H1 (cell line): ENCODE measurements at regions not wholly inside any gene's neighbourhood (a gene's known extent, or its start where the extent isn't known, plus 50 kb on each side); places are given as distances from the start of the nearest gene placed in this dataset.

ENCODE experiments used
- CTCF ChIA-PET: fragments of 300-600 bp; sonication (Branson Sonifier 250); formaldehyde crosslinking; loops from one replicate; lab custom pipeline; 2021; ENCODE audit not compliant: partially characterized antibody; lab: Charles Lee
- POLR2A ChIA-PET: fragments of 300-600 bp; sonication (Branson Sonifier 250); formaldehyde crosslinking; loops from one replicate; lab custom pipeline; 2021; ENCODE audit warnings: inconsistent platforms; ENCODE audit not compliant: partially characterized antibody; lab: Charles Lee
- DNase-seq, 2 experiments: peaks; one replicate each; pipeline versions ENCODE4 v3.0.0 to v3.0.0-alpha.2; 2010 to 2022; ENCODE audit warnings: low spot score in 2 of 2, low read depth in 1 of 2, mixed read lengths in 1 of 2
- FAIRE-seq: peaks from 2 replicates; lab custom pipeline; 2011; peaks lifted over from hg19 to GRCh38; lab: Jason Lieb, UNC
- H2AFZ ChIP-seq: 2 replicates; pipeline ENCODE4 v1.8.1; 2012; ENCODE audit warnings: low read length, inconsistent platforms
- H2AK5ac ChIP-seq: 2 replicates; pipeline ENCODE4 v1.6.1; 2013; ENCODE audit warnings: low read depth, low read length
- H2BK120ac ChIP-seq: replicated peaks from 2 replicates; pipeline ENCODE3; 2013; ENCODE audit warnings: low read depth, low read length, inconsistent platforms
- H2BK12ac ChIP-seq: 2 replicates; pipeline ENCODE4 v1.6.1; 2013; ENCODE audit warnings: low read depth, low read length
- H2BK15ac ChIP-seq: 2 replicates; pipeline ENCODE4 v1.6.1; 2013; ENCODE audit warnings: low read length
- H2BK20ac ChIP-seq: 2 replicates; pipeline ENCODE4 v1.6.1; 2013; ENCODE audit warnings: low read length
- H2BK5ac ChIP-seq: 2 replicates; pipeline ENCODE4 v1.6.1; 2013; ENCODE audit warnings: low read depth, low read length
- H3K14ac ChIP-seq: 2 replicates; pipeline ENCODE4 v1.6.1; 2013; ENCODE audit warnings: inconsistent platforms; ENCODE audit not compliant: insufficient read length
- H3K18ac ChIP-seq: 2 replicates; pipeline ENCODE4 v1.6.1; 2013; ENCODE audit warnings: low read length; ENCODE audit errors: extremely low read depth
- H3K23ac ChIP-seq: 2 replicates; pipeline ENCODE4 v1.6.1; 2013; ENCODE audit warnings: inconsistent platforms; ENCODE audit not compliant: insufficient read length
- H3K23me2 ChIP-seq: 2 replicates; pipeline ENCODE4 v1.6.1; 2013; ENCODE audit warnings: low read depth, low read length
- H3K27ac ChIP-seq: 2 replicates; pipeline ENCODE4 v1.6.1; 2011; ENCODE audit warnings: low read depth, low read length, inconsistent platforms
- H3K27me3 ChIP-seq, 4 experiments: replicated peaks in 1 of 4; 1 replicate in 1 of 4; 2 replicates in 3 of 4; pipeline versions ENCODE4 v1.6.1 to v1.8.1; 2011 to 2013; ENCODE audit warnings: low read length in 3 of 4, mild to moderate bottlenecking in 3 of 4, inconsistent platforms in 2 of 4, mixed read lengths in 2 of 4, moderate library complexity in 1 of 4; ENCODE audit not compliant: control insufficient read depth in 3 of 4, insufficient read depth in 3 of 4; ENCODE audit errors: extremely low read depth in 1 of 4
- H3K36me3 ChIP-seq, 4 experiments: 2 replicates each; pipeline versions ENCODE4 v1.6.1 to v1.8.1; 2011 to 2013; ENCODE audit warnings: mild to moderate bottlenecking in 4 of 4, low read length in 3 of 4, moderate library complexity in 2 of 4, control low read depth in 1 of 4, inconsistent platforms in 1 of 4; ENCODE audit not compliant: insufficient read depth in 4 of 4, control insufficient read depth in 2 of 4
- H3K4ac ChIP-seq: replicated peaks from 2 replicates; pipeline ENCODE3; 2013; ENCODE audit warnings: low read length, low read depth, mixed read lengths, inconsistent platforms; ENCODE audit not compliant: insufficient read length
- H3K4me1 ChIP-seq, 4 experiments: replicated peaks in 1 of 4; 1 replicate in 1 of 4; 2 replicates in 3 of 4; pipeline versions ENCODE4 v1.6.1 to v1.8.1; 2011 to 2013; ENCODE audit warnings: low read length in 3 of 4, inconsistent platforms in 2 of 4, mixed read lengths in 1 of 4; ENCODE audit not compliant: insufficient read depth in 4 of 4, control insufficient read depth in 3 of 4
- H3K4me2 ChIP-seq, 2 experiments: 2 replicates each; pipeline versions ENCODE4 v1.6.1 to v1.8.1; 2011 to 2013; ENCODE audit warnings: low read depth in 2 of 2, low read length in 2 of 2, control low read depth in 1 of 2, inconsistent platforms in 1 of 2, mild to moderate bottlenecking in 1 of 2; ENCODE audit not compliant: insufficient read depth in 1 of 2
- H3K4me3 ChIP-seq, 4 experiments: fragments of 200-600, 300-600 bp in 1 of 4; sonication (generic), shearing (Covaris generic), sonication (Bioruptor Twin) in 1 of 4; 2 replicates each; pipeline versions ENCODE4 v1.5.1 to v1.8.1; 2011 to 2016; ENCODE audit warnings: low read length in 4 of 4, low read depth in 3 of 4, control low read depth in 2 of 4, inconsistent platforms in 2 of 4, mild to moderate bottlenecking in 2 of 4, mixed read lengths in 1 of 4, moderate library complexity in 1 of 4; ENCODE audit not compliant: insufficient read depth in 2 of 4; ENCODE audit errors: extremely low read depth in 1 of 4
- H3K56ac ChIP-seq: replicated peaks from 2 replicates; pipeline ENCODE3; 2013; ENCODE audit warnings: low read depth, mild to moderate bottlenecking, mixed read lengths, low read length, inconsistent platforms; ENCODE audit not compliant: insufficient read length
- H3K79me1 ChIP-seq: 2 replicates; pipeline ENCODE4 v1.6.1; 2013; ENCODE audit warnings: low read depth, low read length, control low read depth
- H3K79me2 ChIP-seq, 2 experiments: 2 replicates each; pipeline versions ENCODE4 v1.6.1 to v1.8.1; 2012 to 2013; ENCODE audit warnings: low read length in 2 of 2, mild to moderate bottlenecking in 2 of 2, inconsistent platforms in 1 of 2; ENCODE audit not compliant: insufficient read depth in 2 of 2, control insufficient read depth in 1 of 2
- H3K9ac ChIP-seq, 4 experiments: replicated peaks in 1 of 4; 1 replicate in 1 of 4; 2 replicates in 3 of 4; pipeline versions ENCODE4 v1.6.1 to v1.8.1; 2011 to 2013; ENCODE audit warnings: low read depth in 3 of 4, low read length in 3 of 4, control low read depth in 2 of 4, mild to moderate bottlenecking in 2 of 4, moderate library complexity in 2 of 4, inconsistent platforms in 1 of 4; ENCODE audit errors: extremely low read depth in 1 of 4
- H3K9me3 ChIP-seq, 2 experiments: 2 replicates each; pipeline versions ENCODE4 v1.6.1 to v1.8.1; 2012 to 2013; ENCODE audit warnings: mild to moderate bottlenecking in 2 of 2, moderate library complexity in 2 of 2, control low read depth in 1 of 2, inconsistent platforms in 1 of 2, low read depth in 1 of 2, low read length in 1 of 2, mixed read lengths in 1 of 2; ENCODE audit not compliant: insufficient read depth in 2 of 2
- H4K20me1 ChIP-seq, 2 experiments: replicated peaks in 1 of 2; 2 replicates each; pipeline versions ENCODE3 to v1.8.1; 2011 to 2013; ENCODE audit warnings: inconsistent platforms in 2 of 2, low read length in 2 of 2, mild to moderate bottlenecking in 1 of 2; ENCODE audit not compliant: insufficient read depth in 2 of 2, control insufficient read depth in 1 of 2
- H4K5ac ChIP-seq: 2 replicates; pipeline ENCODE4 v1.6.1; 2013; ENCODE audit warnings: low read length, low read depth, mixed read lengths, inconsistent platforms; ENCODE audit not compliant: insufficient read length
- H4K8ac ChIP-seq: 2 replicates; pipeline ENCODE4 v1.8.0; 2013; ENCODE audit warnings: mild to moderate bottlenecking, moderate library complexity, low read length, inconsistent platforms; ENCODE audit not compliant: insufficient read depth; ENCODE audit errors: extremely low read depth
- H4K91ac ChIP-seq: replicated peaks from 2 replicates; pipeline ENCODE3; 2013; ENCODE audit warnings: low read length, mixed read lengths, inconsistent platforms; ENCODE audit not compliant: insufficient read length
- ASH2L ChIP-seq: fragments of 200-600, 300-600 bp; sonication (generic); IDR thresholded peaks from one replicate; pipeline ENCODE4 v1.7.1; 2017; ENCODE audit warnings: low read length
- BCL11A ChIP-seq, 2 experiments: IDR thresholded peaks; one replicate each; pipeline ENCODE4 v1.6.1; 2011; ENCODE audit warnings: low read depth in 2 of 2, low read length in 2 of 2, mild to moderate bottlenecking in 2 of 2
- CEBPB ChIP-seq: IDR thresholded peaks from 2 replicates; pipeline ENCODE4 v1.6.1; 2012; ENCODE audit warnings: low read depth, low read length
- E2F6 ChIP-seq: IDR thresholded peaks from 2 replicates; pipeline ENCODE4 v1.6.1; 2012; ENCODE audit warnings: inconsistent platforms
- EGR1 ChIP-seq: IDR thresholded peaks from 2 replicates; pipeline ENCODE4 v1.6.1; 2011; ENCODE audit warnings: low read depth, low read length, borderline replicate concordance
- EP300 ChIP-seq, 2 experiments: IDR thresholded peaks; 1 replicate in 1 of 2; 2 replicates in 1 of 2; pipeline ENCODE4 v1.6.1; 2011 to 2012; ENCODE audit warnings: low read depth in 2 of 2, low read length in 2 of 2, mild to moderate bottlenecking in 2 of 2, borderline replicate concordance in 1 of 2, inconsistent platforms in 1 of 2, moderate library complexity in 1 of 2
- KDM1A ChIP-seq: fragments of 200-600, 300-600 bp; sonication (generic); IDR thresholded peaks from 2 replicates; pipeline ENCODE4 v1.7.1; 2016; ENCODE audit warnings: mild to moderate bottlenecking, low read length, borderline replicate concordance
- KDM4A ChIP-seq: IDR thresholded peaks from one replicate; pipeline ENCODE4 v1.7.1; 2012; ENCODE audit warnings: low read depth, mild to moderate bottlenecking, moderate library complexity, low read length, inconsistent platforms; ENCODE audit not compliant: severe bottlenecking
- NRF1 ChIP-seq: IDR thresholded peaks from 2 replicates; pipeline ENCODE4 v1.6.1; 2011; ENCODE audit warnings: mild to moderate bottlenecking, low read depth, low read length, improper control_type of control experiment
- POLR2A ChIP-seq, 2 experiments: IDR thresholded peaks; 1 replicate in 1 of 2; 2 replicates in 1 of 2; pipeline ENCODE4 v1.6.1; 2011; ENCODE audit warnings: low read depth in 2 of 2, low read length in 2 of 2, mild to moderate bottlenecking in 2 of 2; ENCODE audit errors: control extremely low read depth in 1 of 2
- SAP30 ChIP-seq: fragments of 300-600 bp; sonication (generic); IDR thresholded peaks from 2 replicates; pipeline ENCODE4 v1.7.1; 2012; ENCODE audit warnings: low read length, moderate library complexity, mild to moderate bottlenecking, inconsistent platforms; ENCODE audit not compliant: insufficient read depth, insufficient replicate concordance
- SIRT6 ChIP-seq: IDR thresholded peaks from one replicate; pipeline ENCODE4 v1.7.1; 2012; ENCODE audit warnings: low read length, inconsistent platforms
- SIX5 ChIP-seq: IDR thresholded peaks from 2 replicates; pipeline ENCODE4 v1.6.1; 2011; ENCODE audit warnings: mild to moderate bottlenecking, low read depth, low read length
- ZNF274 ChIP-seq: IDR thresholded peaks from 2 replicates; pipeline ENCODE4 v1.7.0; 2012; ENCODE audit warnings: low read length, borderline replicate concordance; ENCODE audit errors: extremely low read depth
- WGBS, 2 experiments: shearing (Covaris generic) in 1 of 2; methylation state at CpG; one replicate each; pipeline versions ENCODE4 v1.1.6 to v1.1.7; 2013 to 2015; ENCODE audit warnings: low lambda C conversion rate in 2 of 2, mixed read lengths in 2 of 2, inconsistent platforms in 1 of 2, low coverage in 1 of 2, missing lambda C conversion rate in 1 of 2; ENCODE audit not compliant: insufficient replicate concordance in 2 of 2, insufficient coverage in 1 of 2, insufficient read length in 1 of 2; ENCODE audit errors: extremely low coverage in 1 of 2, missing lambda C conversion rate in 1 of 2; 5-methylcytosine and 5-hydroxymethylcytosine counted together
- TF ChIP-seq, protein P1 (sequence below): IDR thresholded peaks from 2 replicates; pipeline ENCODE4 v1.6.1; 2011; ENCODE audit warnings: low read depth, mild to moderate bottlenecking, low read length; ENCODE audit not compliant: insufficient read depth

DNA sequence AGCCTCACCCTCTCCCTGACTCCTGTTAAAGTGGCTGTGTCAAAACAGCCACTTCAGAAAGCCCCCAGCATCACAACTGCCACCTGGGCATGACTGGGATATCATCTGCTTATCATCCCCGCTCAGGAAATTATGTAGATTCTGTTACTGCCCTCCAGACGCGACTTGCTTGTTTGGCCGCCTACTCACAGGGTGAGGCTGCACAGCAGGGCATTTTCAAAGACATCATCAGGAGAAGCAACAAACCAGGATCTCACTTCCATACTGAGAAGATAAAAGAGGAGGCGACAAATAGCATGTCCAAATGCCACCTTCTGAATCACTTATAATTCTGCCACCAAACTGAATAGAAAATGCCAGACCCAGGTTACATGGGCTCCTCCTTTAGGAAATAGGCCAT lies 94.8 kb downstream of the MIS18A start:
- Histone ChIP-seq H3K27me3 (no peaks in the 10 kb centered on the region), H2BK12ac (no peak overlapping the region), H3K14ac (no peak overlapping the region), H4K8ac (no peak overlapping the region), H3K4me1 (0 out of 7 replicates have a peak, but pooled peaks cover 0 to 2% (median 0%) of the 10 kb centered on the region in 4 experiments), H2BK20ac (no peak overlapping the region), H3K56ac (no peak overlapping the region), H3K18ac (no peak overlapping the region), H2BK5ac (no peak overlapping the region), H3K9ac (no peak overlapping the region), H3K4me2 (no peak overlapping the region), H2BK120ac (no peak overlapping the region), H3K23ac (no peak overlapping the region), H4K20me1 (no peaks in the 10 kb centered on the region), H3K9me3 (no peaks in the 10 kb centered on the region), H2BK15ac (no peak overlapping the region), H3K36me3 (no peaks in the 10 kb centered on the region), H3K27ac (no peak overlapping the region), H3K79me2 (no peaks in the 10 kb centered on the region), H3K79me1 (no peaks in the 10 kb centered on the region), H2AFZ (no peak overlapping the region), H3K4ac (no peak overlapping the region), H3K4me3 (no peak overlapping the region), H2AK5ac (no peak overlapping the region), H3K23me2 (no peaks in the 10 kb centered on the region), H4K91ac (no peak overlapping the region), H4K5ac (no peak overlapping the region)
- CTCF ChIA-PET = no interaction called here
- FAIRE-seq = no peak
- POLR2A ChIA-PET = no interaction called here
- DNase-seq = peak in 1 of 2 experiments; percentile 29
- 87% methylated on average over 5 of the region's 5 CpGs; no CpG with 5 or more reads in 1 of the 2 experiments for WGBS, 2 experiments
- TF ChIP-seq NRF1 (no peak), SIRT6 (no peak), ASH2L (no peak), KDM4A (no peak), SAP30 (no peak), EP300 (IDR thresholded peaks at IDR 0.05; ENCODE audit: borderline replicate concordance in 1 of 2, low read depth in 2 of 2, low read length in 2 of 2) (no peak), BCL11A (IDR thresholded peaks at IDR 0.05; ENCODE audit: low read depth in 2 of 2, low read length in 2 of 2) (no peak), KDM1A (no peak), E2F6 (no peak), ZNF274 (no peak), POLR2A (IDR thresholded peaks at IDR 0.05; ENCODE audit: control extremely low read depth in 1 of 2, low read depth in 2 of 2, low read length in 2 of 2) (no peak), CEBPB (no peak), EGR1 (no peak), SIX5 (no peak)
- TF ChIP-seq, protein P1, sequence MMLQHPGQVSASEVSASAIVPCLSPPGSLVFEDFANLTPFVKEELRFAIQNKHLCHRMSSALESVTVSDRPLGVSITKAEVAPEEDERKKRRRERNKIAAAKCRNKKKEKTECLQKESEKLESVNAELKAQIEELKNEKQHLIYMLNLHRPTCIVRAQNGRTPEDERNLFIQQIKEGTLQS = no peak
